HEK293T (cell line): ENCODE measurements at regions not wholly inside any gene's neighbourhood (a gene's known extent, or its start where the extent isn't known, plus 50 kb on each side); places are given as distances from the start of the nearest gene placed in this dataset.
"Not testable (repeated sequence)": the region's sequence is repeated elsewhere in the genome, so short reads cannot be mapped to it uniquely, and the experiment has no call there.

Experiments
- CTCF ChIA-PET: fragments of 350-600 bp; formaldehyde crosslinking; extraction: SDS; loops from one replicate; lab custom pipeline; 2021; ENCODE audit warnings: antibody characterized with exemption, inconsistent platforms; lab: Yijun Ruan, JAX
- POLR2A ChIA-PET: fragments of 350-600 bp; formaldehyde crosslinking; extraction: SDS; loops from one replicate; lab custom pipeline; 2020; ENCODE audit warnings: antibody characterized with exemption, inconsistent platforms; lab: Yijun Ruan, JAX
- DNase-seq: peaks from one replicate; pipeline ENCODE4 v3.0.0; 2012; ENCODE audit warnings: mixed read lengths; ENCODE audit errors: extremely low spot score
- ARNT ChIP-seq: fragments of 450-650 bp; IDR thresholded peaks from 2 replicates; pipeline ENCODE4 v1.6.1; 2017; ENCODE audit warnings: mild to moderate bottlenecking
- BHLHE40 ChIP-seq: fragments of 450-650 bp; IDR thresholded peaks from 2 replicates; pipeline ENCODE4 v1.6.1; 2016; ENCODE audit warnings: mild to moderate bottlenecking, moderate library complexity, borderline replicate concordance
- CTBP1 ChIP-seq: fragments of 450-650 bp; IDR thresholded peaks from 2 replicates; pipeline ENCODE4 v1.6.1; 2016; ENCODE audit warnings: borderline replicate concordance
- ELF4 ChIP-seq: fragments of 450-650 bp; IDR thresholded peaks from 2 replicates; pipeline ENCODE4 v1.6.1; 2017; ENCODE audit warnings: antibody characterized with exemption
- FOXA1 ChIP-seq: fragments of 450-650 bp; IDR thresholded peaks from 2 replicates; pipeline ENCODE4 v1.6.1; 2016; ENCODE audit warnings: mild to moderate bottlenecking
- FOXK2 ChIP-seq: fragments of 450-650 bp; IDR thresholded peaks from 2 replicates; pipeline ENCODE4 v1.6.1; 2016; ENCODE audit warnings: mild to moderate bottlenecking
- FOXM1 ChIP-seq: fragments of 450-650 bp; IDR thresholded peaks from 2 replicates; pipeline ENCODE4 v1.6.1; 2017; ENCODE audit warnings: mild to moderate bottlenecking, borderline replicate concordance
- HDGF ChIP-seq: fragments of 450-650 bp; IDR thresholded peaks from 2 replicates; pipeline ENCODE4 v1.6.1; 2017; ENCODE audit warnings: antibody characterized with exemption, borderline replicate concordance
- L3MBTL2 ChIP-seq: fragments of 450-650 bp; conservative IDR thresholded peaks from 2 replicates; pipeline ENCODE4 v1.6.1; 2016; ENCODE audit warnings: mild to moderate bottlenecking
- LEF1 ChIP-seq: fragments of 450-650 bp; IDR thresholded peaks from 2 replicates; pipeline ENCODE4 v1.6.1; 2017; ENCODE audit warnings: mild to moderate bottlenecking, borderline replicate concordance
- NFRKB ChIP-seq: fragments of 450-650 bp; IDR thresholded peaks from 2 replicates; pipeline ENCODE4 v1.6.1; 2016; ENCODE audit warnings: mild to moderate bottlenecking, moderate library complexity
- SP1 ChIP-seq: fragments of 450-650 bp; IDR thresholded peaks from 2 replicates; pipeline ENCODE4 v1.6.1; 2017
- SUZ12 ChIP-seq: fragments of 450-650 bp; IDR thresholded peaks from 2 replicates; pipeline ENCODE4 v1.6.1; 2016; ENCODE audit warnings: mild to moderate bottlenecking
- TARDBP ChIP-seq: fragments of 450-650 bp; IDR thresholded peaks from 2 replicates; pipeline ENCODE4 v1.6.1; 2016
- ZNF384 ChIP-seq: fragments of 450-650 bp; IDR thresholded peaks from 2 replicates; pipeline ENCODE4 v1.6.1; 2016
- TF ChIP-seq, protein P1 (sequence below): fragments of 450-650 bp; IDR thresholded peaks from 2 replicates; pipeline ENCODE4 v1.6.1; 2016

DNA sequence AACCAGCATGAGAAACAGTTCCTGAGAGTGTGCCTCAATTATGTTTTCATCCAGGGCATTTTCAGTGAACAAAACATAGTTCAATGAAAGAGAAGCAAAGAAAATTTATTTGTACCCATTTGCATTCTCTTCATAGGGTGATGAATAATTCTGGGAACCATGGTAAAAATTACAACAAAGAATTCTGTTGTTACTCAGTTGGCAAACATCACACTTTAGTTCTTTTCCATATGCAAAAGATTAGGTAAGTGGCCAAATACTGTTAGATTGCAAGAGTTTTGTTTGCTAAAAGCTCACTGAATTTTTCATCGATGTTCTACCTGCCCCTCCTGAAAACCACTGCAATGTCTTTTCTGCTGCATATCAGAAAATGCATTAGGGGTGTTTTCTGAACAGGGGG, 132.4 kb upstream of the RGS6 start:
- TF ChIP-seq ARNT (no peak), L3MBTL2 (no peak), CTBP1 (no peak), SUZ12 (no peak), NFRKB (no peak)
- DNase-seq: no peak
- POLR2A ChIA-PET: no interaction called here
- CTCF ChIA-PET: no interaction called here

DNA sequence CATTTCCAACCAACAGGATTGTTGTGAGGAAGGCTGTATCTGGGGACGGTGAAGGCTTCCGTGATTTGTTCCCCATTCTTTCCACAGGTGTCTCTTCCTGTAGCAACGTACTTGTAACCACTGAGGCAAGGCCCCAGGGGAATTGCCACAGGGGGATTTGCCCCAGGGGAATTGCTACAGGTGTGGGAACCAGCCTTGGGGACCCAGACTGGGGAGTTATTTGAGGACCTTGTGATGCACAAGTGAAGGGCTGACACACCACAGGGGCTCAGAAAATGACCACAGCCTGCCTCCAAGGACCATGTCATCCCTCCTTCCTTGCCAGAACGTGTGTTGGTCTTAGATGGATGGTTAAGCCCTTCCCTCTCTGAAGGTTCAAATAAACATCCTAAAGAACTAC, 131.4 kb upstream of the RGS6 start:
- ChIA-PET CTCF (no interaction called here), POLR2A (no interaction called here)
- TF ChIP-seq NFRKB (no peak), ZNF384 (no peak), L3MBTL2 (no peak), ELF4 (no peak), TARDBP (no peak), SP1 (no peak), SUZ12 (no peak), LEF1 (no peak), FOXK2 (no peak), ARNT (no peak), FOXM1 (no peak), HDGF (no peak), FOXA1 (no peak), BHLHE40 (no peak), CTBP1 (no peak)
- TF ChIP-seq, protein P1, sequence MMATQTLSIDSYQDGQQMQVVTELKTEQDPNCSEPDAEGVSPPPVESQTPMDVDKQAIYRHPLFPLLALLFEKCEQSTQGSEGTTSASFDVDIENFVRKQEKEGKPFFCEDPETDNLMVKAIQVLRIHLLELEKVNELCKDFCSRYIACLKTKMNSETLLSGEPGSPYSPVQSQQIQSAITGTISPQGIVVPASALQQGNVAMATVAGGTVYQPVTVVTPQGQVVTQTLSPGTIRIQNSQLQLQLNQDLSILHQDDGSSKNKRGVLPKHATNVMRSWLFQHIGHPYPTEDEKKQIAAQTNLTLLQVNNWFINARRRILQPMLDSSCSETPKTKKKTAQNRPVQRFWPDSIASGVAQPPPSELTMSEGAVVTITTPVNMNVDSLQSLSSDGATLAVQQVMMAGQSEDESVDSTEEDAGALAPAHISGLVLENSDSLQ: no peak
- no peak for DNase-seq

DNA sequence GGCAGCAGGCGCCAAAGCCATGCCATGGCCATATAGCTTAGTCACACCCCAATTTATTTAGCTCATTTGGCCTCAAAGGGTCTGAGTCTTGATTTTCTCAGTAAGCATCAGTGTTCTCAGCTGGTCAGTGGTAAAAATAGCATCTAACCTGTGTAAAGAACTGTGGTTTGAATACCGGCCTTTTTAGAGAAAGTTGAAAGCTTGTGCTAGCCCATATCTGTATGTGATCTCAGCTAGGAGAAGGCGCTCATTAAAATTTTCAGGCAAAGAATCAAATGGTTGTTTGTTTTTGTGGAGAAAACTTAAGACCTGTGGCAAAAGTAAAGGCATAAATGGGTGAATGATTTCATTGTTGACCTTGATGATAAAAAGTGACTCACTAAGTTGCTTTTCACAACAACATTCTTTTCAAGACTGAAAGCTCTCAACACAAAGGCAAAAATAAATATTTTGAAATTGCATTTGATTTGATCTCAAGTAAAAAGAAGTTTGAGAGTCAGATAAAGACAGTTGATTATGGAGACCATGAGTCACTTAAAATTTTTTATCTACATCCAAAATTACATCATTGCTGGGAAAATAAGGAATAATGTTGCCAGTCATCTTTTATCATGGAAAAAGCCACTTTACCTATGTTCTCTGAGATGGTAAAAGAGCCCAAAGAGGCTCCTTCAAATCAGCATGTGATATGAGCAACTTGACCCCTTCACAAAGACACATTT, 128.5 kb upstream of the RGS6 start:
- no peak for DNase-seq
- no peak for TF ChIP-seq ELF4
- no peak for TF ChIP-seq LEF1
- TF ChIP-seq CTBP1: no peak
- TF ChIP-seq FOXK2: no peak
- TF ChIP-seq SUZ12: no peak
- no peak for TF ChIP-seq BHLHE40
- no peak for TF ChIP-seq FOXM1
- TF ChIP-seq, protein P1: no peak
- TF ChIP-seq TARDBP: no peak
- no peak for TF ChIP-seq HDGF
- TF ChIP-seq ZNF384: no peak
- TF ChIP-seq L3MBTL2: no peak
- TF ChIP-seq SP1: no peak
- no peak for TF ChIP-seq FOXA1
- no peak for TF ChIP-seq NFRKB
- TF ChIP-seq ARNT: no peak
- POLR2A ChIA-PET: no interaction called here
- CTCF ChIA-PET: interaction anchor here (1.5 kb wide), 1 partner anchor 52 kb away, joined by 5 read pairs; no protein-coding TSS in a partner anchor

DNA sequence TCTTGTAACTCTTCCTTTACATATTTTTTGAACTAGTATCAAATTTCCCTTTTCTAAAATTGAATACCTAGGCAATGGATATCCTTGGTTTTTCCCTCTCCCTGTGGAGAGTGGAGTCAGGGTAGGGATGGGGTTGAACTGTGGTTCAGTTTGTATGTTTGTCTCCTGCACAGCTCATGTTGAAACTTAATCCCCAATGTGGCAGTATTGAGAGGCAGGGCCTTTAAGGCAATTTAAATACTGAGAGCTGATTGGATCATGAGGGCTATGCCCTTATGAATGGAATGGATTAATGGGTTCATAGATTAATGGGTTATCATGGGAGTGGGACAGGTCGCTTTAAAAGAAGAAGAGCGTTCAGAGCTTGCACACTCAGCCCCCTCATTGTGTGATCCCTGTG, 127.2 kb upstream of the RGS6 start:
- TF ChIP-seq BHLHE40: no peak
- no peak for TF ChIP-seq FOXK2
- TF ChIP-seq ELF4: no peak
- no peak for TF ChIP-seq CTBP1
- TF ChIP-seq NFRKB: no peak
- TF ChIP-seq LEF1: no peak
- ChIA-PET POLR2A (no interaction called here), CTCF (interaction anchor here (0.6 kb wide), 1 partner anchor 614 kb away, joined by 4 read pairs; no protein-coding TSS in a partner anchor)
- no peak for DNase-seq

DNA sequence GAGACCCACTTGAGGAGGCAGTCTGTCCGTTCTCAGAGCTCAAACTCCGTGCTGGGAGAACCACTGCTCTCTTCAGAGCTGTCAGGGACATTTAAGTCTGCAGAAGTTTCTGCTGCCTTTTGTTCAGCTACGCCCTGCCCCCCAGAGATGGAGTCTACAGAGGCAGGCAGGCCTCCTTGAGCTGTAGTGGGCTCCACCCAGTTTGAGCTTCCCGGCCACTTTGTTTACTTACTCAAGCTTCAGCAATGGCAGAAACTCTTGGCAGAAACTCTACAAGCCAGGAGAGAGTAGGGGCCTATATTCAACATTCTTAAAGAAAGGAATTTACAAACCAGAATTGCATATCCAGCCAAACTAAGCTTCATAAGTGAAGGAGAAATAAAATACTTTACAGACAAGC, 125.2 kb upstream of the RGS6 start:
- CTCF ChIA-PET, DNase-seq, POLR2A ChIA-PET: not testable (repeated sequence)

DNA sequence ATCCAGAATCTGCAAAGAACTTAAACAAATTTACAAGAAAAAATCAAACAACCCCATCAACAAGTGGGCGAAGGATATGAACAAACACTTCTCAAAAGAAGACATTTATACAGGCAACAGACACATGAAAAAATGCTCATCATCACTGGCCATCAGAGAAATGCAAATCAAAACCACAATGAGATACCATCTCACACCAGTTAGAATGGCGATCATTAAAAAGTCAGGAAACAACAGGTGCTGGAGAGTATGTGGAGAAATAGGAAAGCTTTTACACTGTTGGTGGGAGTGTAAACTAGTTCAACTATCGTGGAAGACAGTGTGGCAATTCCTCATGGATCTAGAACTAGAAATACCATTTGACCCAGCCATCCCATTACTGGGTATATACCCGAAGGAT, 121.4 kb upstream of the RGS6 start:
- CTCF ChIA-PET, DNase-seq, POLR2A ChIA-PET: not testable (repeated sequence)

DNA sequence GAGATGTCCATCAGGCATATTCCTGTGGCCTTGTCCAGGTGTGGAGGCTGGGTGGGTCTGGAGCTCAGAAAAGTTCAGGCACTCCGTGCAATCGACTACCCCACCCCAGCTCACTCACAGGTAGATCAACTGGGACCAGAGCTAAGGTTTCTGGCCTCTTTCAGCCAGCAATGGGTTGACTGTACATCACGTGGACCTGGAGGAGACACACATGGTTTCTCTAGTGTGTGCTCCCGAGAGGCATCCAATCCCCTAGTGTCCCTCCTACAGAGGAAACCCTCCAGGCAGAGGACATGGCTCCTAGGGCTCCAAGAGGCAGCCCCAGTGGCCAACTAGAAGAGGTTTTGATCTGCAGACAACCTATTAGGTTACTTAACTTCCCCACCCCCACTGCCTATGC, 119.5 kb upstream of the RGS6 start:
- POLR2A ChIA-PET: no interaction called here
- no peak for DNase-seq
- CTCF ChIA-PET: interaction anchor here (1.2 kb wide), 1 partner anchor 43 kb away, joined by 3 read pairs; no protein-coding TSS in a partner anchor
- TF ChIP-seq, protein P1: no peak
- TF ChIP-seq ARNT: no peak
- TF ChIP-seq FOXM1: no peak
- no peak for TF ChIP-seq SUZ12
- TF ChIP-seq ELF4: no peak
- TF ChIP-seq LEF1: no peak
- TF ChIP-seq HDGF: no peak
- TF ChIP-seq FOXK2: no peak
- TF ChIP-seq ZNF384: no peak
- TF ChIP-seq CTBP1: no peak
- no peak for TF ChIP-seq TARDBP
- no peak for TF ChIP-seq SP1
